ENCODE measurements at regions not wholly inside any gene's neighbourhood (a gene's known extent, or its start where the extent isn't known, plus 50 kb on each side); places are given as distances from the start of the nearest gene placed in this dataset.
"Not testable (repeated sequence)": the region's sequence is repeated elsewhere in the genome, so short reads cannot be mapped to it uniquely, and the experiment has no call there.

GRCh38 chr2:16209799-16210198, 269.4 kb downstream of the MYCN start:
- H3K4me3 ChIP-seq (ENCODE audit: low read depth, low read length), result no peak overlapping the region

GRCh38 chr2:16208921-16209320, 268.6 kb downstream of the MYCN start:
- H3K4me3 ChIP-seq (ENCODE audit: low read depth, low read length), result no peak overlapping the region

GRCh38 chr2:16208241-16208797, 268.0 kb downstream of the MYCN start:
- H3K4me3 ChIP-seq (ENCODE audit: low read depth, low read length), result no peak overlapping the region

- H3K4me3 ChIP-seq (ENCODE audit: low read depth, low read length), result no peak overlapping the region
These were observed 267.3 kb downstream of the MYCN start for GRCh38 chr2:16207611-16208010.

GRCh38 chr2:16207151-16207550, 266.8 kb downstream of the MYCN start:
- no peak overlapping the region for H3K4me3 ChIP-seq (ENCODE audit: low read depth, low read length)

GRCh38 chr2:16206191-16206944, 266.0 kb downstream of the MYCN start:
- no peak overlapping the region for H3K4me3 ChIP-seq (ENCODE audit: low read depth, low read length)

GRCh38 chr2:16205631-16206030, 265.3 kb downstream of the MYCN start:
- H3K4me3 ChIP-seq (ENCODE audit: low read depth, low read length), result no peak overlapping the region

GRCh38 chr2:16204886-16205620, 264.7 kb downstream of the MYCN start:
- H3K4me3 ChIP-seq (ENCODE audit: low read depth, low read length), result no peak overlapping the region

- H3K4me3 ChIP-seq (ENCODE audit: low read depth, low read length), result no peak overlapping the region
These were observed 263.9 kb downstream of the MYCN start for GRCh38 chr2:16204251-16204650.

- H3K4me3 ChIP-seq (ENCODE audit: low read depth, low read length), result no peak overlapping the region
These were observed 263.3 kb downstream of the MYCN start for GRCh38 chr2:16203691-16204090.

GRCh38 chr2:16203069-16203468, 262.7 kb downstream of the MYCN start:
- H3K4me3 ChIP-seq (ENCODE audit: low read depth, low read length), result no peak overlapping the region

- H3K4me3 ChIP-seq (ENCODE audit: low read depth, low read length), result no peak overlapping the region
These were observed 262.1 kb downstream of the MYCN start for GRCh38 chr2:16202266-16203020.

- no peak overlapping the region for H3K4me3 ChIP-seq (ENCODE audit: low read depth, low read length)
These were observed 261.5 kb downstream of the MYCN start for GRCh38 chr2:16201848-16202247.

- H3K4me3 ChIP-seq (ENCODE audit: low read depth, low read length), result no peak overlapping the region
These were observed 260.3 kb downstream of the MYCN start for GRCh38 chr2:16200554-16201193.

GRCh38 chr2:16199882-16200553, 259.7 kb downstream of the MYCN start:
- H3K4me3 ChIP-seq (ENCODE audit: low read depth, low read length), result no peak overlapping the region

- not testable (repeated sequence) for H3K4me3 ChIP-seq (ENCODE audit: low read depth, low read length)
These were observed 258.9 kb downstream of the MYCN start for GRCh38 chr2:16199241-16199640.

GRCh38 chr2:16198166-16198912, 258.0 kb downstream of the MYCN start:
- H3K4me3 ChIP-seq (ENCODE audit: low read depth, low read length), result no peak overlapping the region

- no peak overlapping the region for H3K4me3 ChIP-seq (ENCODE audit: low read depth, low read length)
These were observed 257.3 kb downstream of the MYCN start for GRCh38 chr2:16197504-16198147.

Data from iPS-11a (cell line).